Breast epithelium (tissue), 4 donors: ENCODE measurements at regions not wholly inside any gene's neighbourhood (a gene's known extent, or its start where the extent isn't known, plus 50 kb on each side); places are given as distances from the start of the nearest gene placed in this dataset.

Source experiments
- DNase-seq, 2 donors: peaks; one replicate each; pipeline ENCODE4 v3.0.0-alpha.2; 2019; ENCODE audit warnings: low spot score in 2 of 2
- H3K27ac ChIP-seq, 2 donors: fragments of 200-600 bp; sonication (generic) in 1 of 2; one replicate each; pipeline ENCODE4 v1.5.1; 2016 to 2019; ENCODE audit warnings: mild to moderate bottlenecking in 1 of 2
- H3K27me3 ChIP-seq, 2 donors: fragments of 200-600 bp; sonication (generic) in 1 of 2; one replicate each; pipeline versions ENCODE4 v1.5.1 to v1.6.0; 2017 to 2019; ENCODE audit warnings: control low read depth in 1 of 2, mild to moderate bottlenecking in 1 of 2
- H3K36me3 ChIP-seq: fragments of 200-600 bp; one replicate; pipeline ENCODE4 v1.5.1; 2019
- H3K4me1 ChIP-seq, 2 donors: fragments of 200-600 bp; sonication (generic); one replicate each; pipeline ENCODE4 v1.5.1; 2016 to 2019; ENCODE audit warnings: control low read depth in 1 of 2
- H3K4me3 ChIP-seq, 3 donors: fragments of 200-600 bp; sonication (generic); 1 replicate in 2 of 3; 2 replicates in 1 of 3; pipeline ENCODE4 v1.5.1; 2016 to 2019; ENCODE audit warnings: mild to moderate bottlenecking in 3 of 3, moderate library complexity in 2 of 3
- H3K9me3 ChIP-seq, 2 donors: fragments of 200-600 bp; sonication (generic) in 1 of 2; one replicate each; pipeline ENCODE4 v1.5.1; 2016 to 2019; ENCODE audit warnings: control low read depth in 1 of 2
- CTCF ChIP-seq, 3 donors: fragments of 450-650 bp; IDR thresholded peaks; one replicate each; pipeline ENCODE4 v1.5.1; 2016 to 2017; ENCODE audit warnings: antibody characterized with exemption in 3 of 3, mild to moderate bottlenecking in 3 of 3, moderate library complexity in 3 of 3
- POLR2A ChIP-seq: fragments of 450-650 bp; IDR thresholded peaks from one replicate; pipeline ENCODE4 v1.6.1; 2016; ENCODE audit warnings: antibody characterized with exemption, mild to moderate bottlenecking, moderate library complexity
- POLR2AphosphoS5 ChIP-seq, 3 donors: sonication (generic); formaldehyde crosslinking; IDR thresholded peaks; one replicate each; pipeline ENCODE4 v1.6.1; 2017; ENCODE audit warnings: antibody characterized with exemption in 3 of 3
- intact Hi-C: fragments of 100-400 bp; cut with DNase I; formaldehyde crosslinking; loops from one replicate; pipeline ENCODE4 v1.15.1; 2023; ENCODE audit warnings: low total_unique reads

DNA sequence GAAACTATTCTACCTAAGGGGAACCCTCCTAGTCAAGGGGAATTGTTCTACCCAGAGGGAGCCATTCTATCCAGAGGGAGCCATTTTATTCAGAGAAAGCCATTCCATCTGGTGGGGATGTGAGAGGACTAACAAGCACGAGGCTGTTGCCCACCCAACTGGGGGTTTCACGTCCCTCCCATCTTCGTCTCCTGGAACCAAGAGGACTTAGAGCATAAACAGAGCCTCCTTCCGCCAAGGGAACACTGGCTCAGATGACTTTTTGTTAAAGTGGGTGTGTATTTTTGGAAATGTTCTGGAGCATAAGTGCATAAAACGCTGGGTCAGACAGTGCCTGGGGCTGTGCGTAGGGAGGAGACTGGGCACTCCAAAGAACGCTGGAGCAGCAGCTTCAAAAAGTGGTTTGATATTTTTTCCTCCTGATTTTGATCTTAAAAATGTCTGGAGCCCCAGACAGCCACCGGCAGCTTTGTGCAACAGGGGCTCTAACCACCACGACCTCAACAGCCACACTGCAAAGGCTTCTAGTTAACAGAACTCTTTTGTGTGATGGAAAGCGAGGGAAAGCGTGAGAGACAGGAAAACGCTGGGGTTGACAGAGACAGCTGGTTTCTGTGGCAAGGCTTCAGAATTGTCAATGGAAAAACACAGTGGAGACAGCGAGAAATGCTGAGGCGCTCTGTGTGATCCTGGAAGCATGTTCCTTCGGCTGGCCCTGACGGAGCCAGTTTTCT is 363.6 kb upstream of the CAMK1G start:
- Histone ChIP-seq H3K27me3 (no peaks in the 10 kb centered on the region), H3K9me3 (no peaks in the 10 kb centered on the region), H3K27ac (peak overlapping the region; percentile 62 to 69), H3K4me3 (peak overlapping the region in 2 of 3 donors; percentile 31 to 52), H3K36me3 (no peaks in the 10 kb centered on the region), H3K4me1 (no peaks in the 10 kb centered on the region)
- DNase-seq: peak in 1 of 2 donors; percentile 47
- no peak for TF ChIP-seq POLR2A
- TF ChIP-seq CTCF (IDR thresholded peaks at IDR 0.05): no peak
- no peak for TF ChIP-seq POLR2AphosphoS5 (IDR thresholded peaks at IDR 0.05)
- intact Hi-C loops: no loop called here

DNA sequence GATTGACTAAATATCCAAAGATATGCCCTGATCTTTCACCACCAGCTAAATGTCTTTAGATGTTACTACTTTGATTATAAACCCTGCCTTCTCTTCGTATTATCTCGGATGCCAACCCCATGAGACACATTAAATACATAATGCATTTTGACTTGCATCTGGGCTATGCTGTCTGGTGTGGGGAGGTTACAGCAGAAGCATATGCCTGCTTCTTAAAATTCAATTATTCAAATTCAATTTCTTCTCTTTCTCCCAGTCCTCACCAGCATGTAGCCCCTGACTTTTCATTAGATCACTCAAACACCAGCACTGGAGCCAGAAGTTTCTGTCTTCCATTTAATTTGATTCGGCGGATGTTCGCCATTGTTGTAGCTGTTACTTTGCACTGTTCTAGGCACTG is 360.7 kb upstream of the CAMK1G start:
- Histone ChIP-seq H3K27me3 (no peaks in the 10 kb centered on the region), H3K4me1 (no peaks in the 10 kb centered on the region), H3K36me3 (no peaks in the 10 kb centered on the region), H3K4me3 (no peak overlapping the region), H3K27ac (no peak overlapping the region), H3K9me3 (no peaks in the 10 kb centered on the region)
- no peak for DNase-seq
- intact Hi-C loops: no loop called here
- TF ChIP-seq POLR2A (no peak), POLR2AphosphoS5 (IDR thresholded peaks at IDR 0.05) (no peak), CTCF (IDR thresholded peaks at IDR 0.05) (no peak)

GRCh38 chr1:209223791-209224190 is 359.7 kb upstream of the CAMK1G start:
- H3K4me1 ChIP-seq: no peaks in the 10 kb centered on the region
- TF ChIP-seq CTCF (IDR thresholded peaks at IDR 0.05) (no peak), POLR2A (no peak), POLR2AphosphoS5 (IDR thresholded peaks at IDR 0.05) (no peak)
- H3K36me3 ChIP-seq: no peaks in the 10 kb centered on the region
- no peak overlapping the region for H3K4me3 ChIP-seq
- no peak for DNase-seq
- intact Hi-C loops: no loop called here
- no peaks in the 10 kb centered on the region for H3K9me3 ChIP-seq
- no peaks in the 10 kb centered on the region for H3K27me3 ChIP-seq
- no peak overlapping the region for H3K27ac ChIP-seq

GRCh38 chr1:209224886-209225285 is 358.6 kb upstream of the CAMK1G start:
- no peak overlapping the region for H3K27ac ChIP-seq
- H3K9me3 ChIP-seq: no peaks in the 10 kb centered on the region
- intact Hi-C loops: no loop called here
- H3K36me3 ChIP-seq: no peaks in the 10 kb centered on the region
- H3K4me1 ChIP-seq: no peaks in the 10 kb centered on the region
- TF ChIP-seq CTCF (IDR thresholded peaks at IDR 0.05): no peak
- no peak for TF ChIP-seq POLR2AphosphoS5 (IDR thresholded peaks at IDR 0.05)
- no peak for TF ChIP-seq POLR2A
- DNase-seq: no peak
- H3K4me3 ChIP-seq: no peak overlapping the region
- H3K27me3 ChIP-seq: no peaks in the 10 kb centered on the region

GRCh38 chr1:209227171-209227570 is 356.3 kb upstream of the CAMK1G start:
- Histone ChIP-seq H3K9me3 (peaks cover 9 to 13% of the 10 kb centered on the region in 2 donors), H3K4me1 (no peaks in the 10 kb centered on the region), H3K27me3 (peaks cover 0 to 12% of the 10 kb centered on the region in 2 donors), H3K36me3 (no peaks in the 10 kb centered on the region), H3K27ac (no peak overlapping the region), H3K4me3 (no peak overlapping the region)
- DNase-seq: no peak
- TF ChIP-seq POLR2AphosphoS5 (IDR thresholded peaks at IDR 0.05) (no peak), CTCF (IDR thresholded peaks at IDR 0.05) (no peak), POLR2A (no peak)
- intact Hi-C loops: no loop called here
